ENCODE measurements at regions not wholly inside any gene's neighbourhood (a gene's known extent, or its start where the extent isn't known, plus 50 kb on each side); places are given as distances from the start of the nearest gene placed in this dataset.
"Not testable (repeated sequence)": the region's sequence is repeated elsewhere in the genome, so short reads cannot be mapped to it uniquely, and the experiment has no call there.

DNA sequence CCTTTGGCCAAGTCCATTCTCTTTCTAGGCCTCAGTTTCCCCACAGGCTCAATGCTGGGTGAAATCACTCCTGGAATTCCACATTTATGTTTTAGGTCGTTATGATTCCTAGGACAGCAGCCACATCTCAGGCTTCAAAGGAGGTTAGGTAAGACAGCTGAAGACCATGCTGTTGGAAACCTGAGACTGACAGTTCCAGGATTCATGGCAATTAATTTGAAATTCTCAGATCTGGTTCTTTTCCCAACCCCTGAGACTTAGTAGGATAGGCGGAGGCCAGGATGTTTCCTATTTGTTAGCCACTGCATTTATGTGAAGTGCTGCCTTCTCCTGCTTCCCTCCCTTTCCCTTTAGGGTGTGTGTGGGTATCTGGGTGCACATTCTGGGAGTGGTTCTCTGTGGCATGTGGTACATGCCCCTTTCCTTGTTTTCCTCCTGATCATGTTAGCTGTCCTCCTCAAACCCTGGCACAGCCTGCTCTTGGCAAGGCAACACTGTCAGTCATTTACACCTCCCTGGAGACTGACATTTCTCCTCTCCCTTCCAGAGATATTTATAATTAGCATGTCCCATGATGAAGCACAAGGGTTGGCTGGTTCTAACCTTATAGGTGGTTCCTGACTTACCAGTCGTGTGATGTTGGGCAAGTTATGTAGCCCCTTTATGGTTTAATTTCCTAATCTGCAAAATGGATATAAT lies 91.4 kb upstream of the SALL1 start:
- DNase-seq (ENCODE audit: extremely low read depth in 1 of 2, low read depth in 1 of 2), result no peak

DNA sequence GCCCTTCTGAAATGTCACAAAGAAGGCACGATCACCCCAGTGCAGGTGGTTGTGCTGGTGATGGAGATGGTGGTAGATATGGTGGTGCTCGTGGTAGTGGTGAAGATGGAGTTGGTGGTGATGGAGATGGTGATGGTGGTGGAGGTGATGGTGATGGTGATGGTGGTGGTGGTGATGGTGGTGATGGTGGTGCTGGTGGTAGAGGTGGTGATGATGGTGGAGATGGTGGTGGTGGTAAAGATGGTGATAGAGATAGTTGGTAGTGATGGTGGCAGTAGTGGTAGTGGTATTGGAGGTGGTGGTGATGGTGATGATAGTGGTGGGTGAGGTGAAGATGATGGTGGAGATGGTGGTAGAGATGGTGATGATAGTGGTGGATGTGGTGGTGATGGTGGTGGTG lies 88.1 kb upstream of the SALL1 start:
- DNase-seq (ENCODE audit: extremely low read depth in 1 of 2, low read depth in 1 of 2), result no peak

DNA sequence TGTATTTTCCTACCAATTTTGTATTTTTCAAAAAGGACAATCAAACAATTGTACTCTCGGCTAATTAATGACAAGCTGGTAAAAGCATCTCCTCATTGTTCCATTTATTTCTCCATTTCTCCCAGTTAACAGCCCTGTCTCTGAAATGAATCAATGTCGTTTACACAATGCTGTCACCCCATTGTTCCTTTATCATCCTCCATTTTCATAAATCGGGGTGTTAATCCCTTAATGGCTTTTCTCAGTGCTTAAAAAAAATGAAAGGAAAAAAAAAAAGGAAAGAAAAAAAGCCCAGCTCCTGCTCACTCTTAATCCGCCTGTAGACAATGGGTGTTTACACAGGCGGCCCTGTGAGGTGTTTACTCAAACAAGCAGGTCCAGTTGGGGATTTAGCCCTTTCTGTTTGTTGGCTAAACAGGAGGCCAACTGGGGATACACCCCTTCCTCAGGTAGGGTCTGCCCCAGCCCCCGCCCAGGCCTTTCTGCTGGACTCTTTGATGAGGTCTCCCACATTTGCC lies 86.8 kb upstream of the SALL1 start:
- DNase-seq (ENCODE audit: extremely low read depth in 1 of 2, low read depth in 1 of 2), result no peak

DNA sequence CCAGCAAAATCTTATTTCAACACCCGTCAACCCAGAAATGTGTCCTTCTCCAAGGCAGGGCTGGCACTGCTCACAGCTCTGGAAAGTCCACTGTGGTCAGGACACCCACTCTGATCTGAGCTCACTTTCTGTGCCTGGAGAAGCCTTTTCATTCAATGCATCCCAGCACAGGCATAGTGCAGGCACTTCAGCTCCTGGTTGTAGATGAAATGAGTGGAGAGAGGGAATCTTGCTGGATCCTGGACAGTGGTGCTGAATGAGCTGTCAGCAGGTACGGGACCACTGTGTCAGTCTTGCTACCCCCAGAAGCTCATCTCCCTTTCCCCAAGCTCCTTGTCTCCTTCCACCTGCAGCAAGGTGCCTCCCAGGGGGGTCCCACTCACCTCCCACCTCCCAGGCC lies 86.1 kb upstream of the SALL1 start:
- no peak for DNase-seq (ENCODE audit: extremely low read depth in 1 of 2, low read depth in 1 of 2)

DNA sequence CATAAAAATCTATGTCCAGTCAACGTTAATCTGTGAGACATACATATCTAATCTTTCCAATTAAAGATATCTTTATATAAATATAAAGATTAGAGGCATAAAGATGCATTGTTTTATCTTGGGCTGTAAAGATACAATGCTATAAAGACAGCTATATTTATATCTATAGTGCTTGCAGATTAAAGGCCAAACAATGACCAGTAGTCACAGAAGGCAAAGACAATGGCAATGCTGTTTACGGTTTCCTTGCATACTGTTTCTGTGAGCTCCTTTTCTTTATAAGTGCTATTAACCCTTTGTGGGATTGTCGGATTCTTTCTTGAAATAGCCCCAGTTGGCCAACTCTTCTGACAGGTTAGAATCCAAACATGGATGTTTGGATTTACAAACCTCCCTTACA lies 85.5 kb upstream of the SALL1 start:
- no peak for DNase-seq (ENCODE audit: extremely low read depth in 1 of 2, low read depth in 1 of 2)

DNA sequence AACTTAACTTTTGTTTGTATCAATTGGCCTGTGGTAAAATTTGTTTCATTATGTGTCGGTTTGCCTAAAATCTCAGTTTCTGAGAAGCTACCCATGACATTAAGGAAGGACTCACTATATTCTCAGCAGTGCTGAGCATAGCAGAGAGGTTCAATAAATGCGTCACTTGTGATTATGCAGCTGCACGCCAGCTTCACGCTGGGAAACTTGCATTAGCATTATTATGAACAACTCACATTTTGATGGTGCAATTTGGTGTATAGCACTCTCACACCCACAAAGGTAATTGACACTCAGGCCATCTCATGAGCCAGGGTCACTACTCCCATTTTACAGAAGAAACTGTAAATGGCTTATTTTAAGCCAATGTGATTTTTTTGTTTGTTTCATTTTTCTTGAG lies 80.6 kb upstream of the SALL1 start:
- DNase-seq (ENCODE audit: extremely low read depth in 1 of 2, low read depth in 1 of 2), result no peak

DNA sequence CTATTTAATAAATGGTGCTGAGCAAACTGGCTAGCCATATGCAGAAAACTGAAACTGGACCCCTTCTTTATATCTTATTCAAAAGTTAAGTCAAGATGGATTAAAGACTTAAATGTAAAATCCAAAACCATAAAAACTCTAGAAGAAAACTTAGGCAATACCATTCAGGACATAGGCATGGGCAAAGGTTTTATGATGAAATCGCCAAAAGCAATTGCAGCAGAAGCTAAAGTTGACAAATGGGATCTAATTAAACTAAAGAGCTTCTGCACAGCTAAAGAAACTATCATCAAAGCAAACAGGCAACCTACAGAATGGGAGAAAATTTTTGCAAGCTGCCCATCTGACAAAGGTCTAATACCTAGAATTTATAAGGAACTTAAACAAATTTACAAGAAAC lies 79.0 kb upstream of the SALL1 start:
- DNase-seq (ENCODE audit: extremely low read depth in 1 of 2, low read depth in 1 of 2), result not testable (repeated sequence)

DNA sequence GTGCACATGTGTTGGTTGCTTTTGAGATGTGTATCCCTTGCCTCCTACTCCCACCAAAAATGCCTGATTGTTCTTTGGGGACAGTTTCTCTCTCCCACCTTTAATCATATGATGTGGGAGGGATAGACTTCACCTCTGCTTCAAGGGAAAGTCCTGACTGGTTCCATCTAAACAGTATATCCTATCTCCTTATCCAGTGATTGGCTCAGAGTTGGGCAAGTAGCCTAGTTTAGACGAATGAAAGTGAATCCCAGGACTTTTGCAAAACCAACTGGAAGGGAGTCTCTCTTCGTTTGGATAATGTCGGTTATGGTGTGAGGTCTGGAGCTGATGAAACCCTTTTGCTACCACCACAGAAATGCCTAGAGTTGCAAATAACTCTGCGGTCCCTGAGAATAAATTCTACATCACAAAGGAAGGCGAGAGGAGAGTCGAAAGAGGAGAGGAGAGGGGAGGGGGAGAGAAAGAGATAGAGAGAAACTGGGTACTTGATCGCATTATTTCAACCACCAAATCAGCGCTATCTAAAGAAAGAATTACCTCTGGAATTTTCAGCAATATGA lies 77.1 kb upstream of the SALL1 start:
- DNase-seq (ENCODE audit: extremely low read depth in 1 of 2, low read depth in 1 of 2), result no peak

DNA sequence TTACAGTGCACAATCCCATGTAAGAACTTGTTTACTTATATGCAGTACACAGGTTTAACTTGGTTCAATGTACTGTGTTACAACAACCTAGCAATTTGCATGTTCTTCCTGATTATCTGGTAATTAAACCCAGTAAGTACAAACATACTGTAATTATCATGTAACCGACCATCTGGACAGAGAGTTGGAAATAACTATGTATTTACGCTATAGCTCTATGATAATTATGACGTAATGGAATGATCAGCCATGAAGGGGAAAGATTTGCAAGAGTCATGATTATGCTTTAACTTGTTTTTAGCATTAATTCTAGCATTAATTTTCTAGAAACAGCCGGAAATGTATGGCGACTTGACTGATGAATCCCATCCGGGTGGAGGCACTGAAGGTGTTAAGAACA lies 74.8 kb upstream of the SALL1 start:
- DNase-seq (ENCODE audit: extremely low read depth in 1 of 2, low read depth in 1 of 2), result no peak

DNA sequence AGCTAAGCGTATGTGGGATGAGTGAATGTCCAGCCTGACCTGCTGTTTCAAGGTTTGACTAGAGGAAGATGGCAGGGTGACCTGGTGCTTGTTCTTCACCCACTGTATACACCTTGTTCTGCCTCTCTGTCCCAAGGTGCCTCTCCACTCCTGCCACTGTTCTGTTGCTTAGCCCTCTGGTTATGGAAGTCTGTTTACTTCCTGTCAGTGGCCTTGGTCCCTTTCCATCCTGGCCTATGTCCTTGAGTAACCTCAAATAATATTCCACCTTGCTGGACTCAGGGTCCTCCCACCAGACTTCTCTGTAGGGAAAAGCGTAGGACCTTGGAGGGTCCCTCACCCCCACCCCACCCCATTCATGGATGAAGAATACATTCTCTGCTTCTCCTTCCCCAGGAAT lies 73.2 kb upstream of the SALL1 start:
- DNase-seq (ENCODE audit: extremely low read depth in 1 of 2, low read depth in 1 of 2), result no peak

DNA sequence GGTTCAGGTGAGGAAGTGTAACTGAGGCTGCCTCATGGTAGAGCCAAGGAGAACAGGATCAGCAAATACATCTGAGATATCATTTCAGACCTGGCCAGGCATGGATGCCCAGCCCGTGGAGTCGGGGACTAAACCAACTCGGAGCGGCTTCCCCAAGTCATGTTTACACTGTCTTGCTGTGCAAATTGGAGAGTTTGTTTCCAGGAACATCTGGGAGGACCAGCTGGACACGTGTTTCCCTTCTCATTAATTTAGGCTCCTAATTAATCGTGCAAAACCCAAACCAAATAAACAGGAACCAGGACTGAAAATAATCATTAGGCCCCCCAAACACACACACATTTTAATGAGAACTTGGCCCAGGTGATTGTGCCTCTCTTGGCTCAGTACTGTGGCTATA lies 70.9 kb upstream of the SALL1 start:
- no peak for DNase-seq (ENCODE audit: extremely low read depth in 1 of 2, low read depth in 1 of 2)

DNA sequence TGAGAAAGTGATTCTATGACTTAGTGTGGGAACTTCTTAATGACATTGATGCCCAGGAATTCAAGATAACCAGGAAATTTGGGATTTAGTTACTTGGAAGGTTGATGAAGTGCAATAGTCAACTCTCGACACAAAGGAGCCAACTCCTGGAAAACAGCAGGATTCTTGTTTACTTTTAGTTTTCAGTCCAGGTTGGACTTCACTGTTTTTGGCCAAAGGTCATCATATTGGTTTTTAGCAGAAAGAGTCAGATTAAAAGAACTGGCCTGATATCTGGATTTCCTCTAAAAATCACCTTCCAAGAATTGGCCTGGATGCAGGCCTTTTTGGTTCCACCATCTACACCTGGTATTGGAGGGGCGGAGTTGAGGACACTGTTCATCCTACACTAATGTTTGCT lies 60.1 kb upstream of the SALL1 start:
- no peak for DNase-seq (ENCODE audit: extremely low read depth in 1 of 2, low read depth in 1 of 2)

DNA sequence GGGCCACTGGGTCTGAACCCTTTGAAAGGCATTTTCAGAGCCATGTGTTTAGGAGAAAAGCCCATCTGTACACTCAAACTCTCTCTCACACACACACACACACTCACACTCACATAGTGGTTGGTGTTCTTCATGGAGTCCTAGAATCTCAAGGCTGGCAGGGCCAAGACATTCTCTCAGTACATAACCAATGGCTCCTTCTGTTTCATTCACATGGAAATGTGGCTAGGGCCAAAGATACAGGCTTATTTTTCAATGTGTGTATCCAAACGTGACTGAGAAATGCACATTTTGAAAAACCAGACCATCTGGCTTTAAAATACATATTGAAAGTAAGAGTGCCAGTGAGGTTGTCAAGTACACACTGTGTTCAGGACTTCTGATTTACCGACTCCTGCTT lies 59.0 kb upstream of the SALL1 start:
- no peak for DNase-seq (ENCODE audit: extremely low read depth in 1 of 2, low read depth in 1 of 2)

DNA sequence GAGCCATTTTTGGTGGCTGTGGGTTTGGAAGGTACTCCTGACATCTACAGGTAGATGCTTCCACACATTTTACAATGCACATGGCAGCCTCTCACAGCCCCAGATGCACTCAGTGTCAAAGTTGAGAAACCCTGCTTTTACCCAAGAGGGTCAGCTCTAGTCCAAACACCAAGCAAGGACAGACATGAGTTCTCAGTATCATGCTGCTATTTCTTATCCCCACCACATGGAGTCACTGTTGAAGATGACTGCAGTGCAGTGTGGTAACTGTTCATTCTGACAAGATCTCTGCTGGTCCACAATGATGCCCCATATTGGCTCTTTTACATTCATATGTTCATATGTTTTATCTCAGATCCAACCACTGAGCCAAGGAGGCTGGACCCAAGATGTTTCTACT lies 50.5 kb upstream of the SALL1 start:
- DNase-seq (ENCODE audit: extremely low read depth in 1 of 2, low read depth in 1 of 2), result no peak
